GM18907 (cell line): ENCODE measurements at regions not wholly inside any gene's neighbourhood (a gene's known extent, or its start where the extent isn't known, plus 50 kb on each side); places are given as distances from the start of the nearest gene placed in this dataset.
"Not testable (repeated sequence)": the region's sequence is repeated elsewhere in the genome, so short reads cannot be mapped to it uniquely, and the experiment has no call there.

Experiments
- ATAC-seq: cut with Tn5 transposase; IDR thresholded peaks from one replicate; pipeline ENCODE4 v1.9.1; 2021; ENCODE audit warnings: mild to moderate bottlenecking, moderate library complexity; ENCODE audit not compliant: unreplicated experiment

DNA sequence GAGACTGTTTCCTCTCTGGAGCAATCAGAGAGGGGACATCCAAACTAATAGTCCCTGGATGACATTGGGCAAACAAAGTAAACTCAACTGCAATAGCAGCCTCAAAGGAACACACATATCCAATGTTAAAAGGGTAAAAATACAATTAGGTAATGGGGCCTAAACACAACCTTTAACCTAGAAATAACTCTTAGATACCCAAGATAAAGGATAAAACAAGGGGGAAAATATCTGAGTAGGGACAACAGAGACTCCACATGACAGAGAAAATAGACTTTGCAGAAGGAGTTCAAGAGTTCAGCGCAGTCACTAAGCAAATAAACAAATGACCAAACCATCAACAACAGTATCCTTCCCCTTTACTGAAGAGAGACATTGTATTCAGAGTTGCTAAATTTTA, 149.3 kb downstream of the FBXO4 start:
- no peak for ATAC-seq

DNA sequence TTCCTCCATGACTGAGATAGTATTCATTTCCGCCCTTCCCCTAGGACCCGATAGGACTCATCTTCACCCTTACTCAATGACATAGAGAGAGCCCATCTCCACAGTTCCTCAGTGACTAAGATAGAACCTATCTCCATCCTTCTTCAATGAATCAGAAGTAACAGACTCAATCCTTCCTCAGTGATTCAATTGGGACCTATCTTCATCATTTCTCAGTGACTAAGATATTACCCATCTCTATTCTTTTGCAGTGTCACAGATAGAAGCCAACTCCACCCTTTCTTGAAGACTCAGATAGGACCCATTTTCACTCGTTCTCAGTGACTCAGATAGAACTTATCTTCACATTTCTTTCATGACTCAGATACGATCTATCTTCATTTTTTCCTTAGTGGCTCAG, 164.6 kb downstream of the FBXO4 start:
- no peak for ATAC-seq

DNA sequence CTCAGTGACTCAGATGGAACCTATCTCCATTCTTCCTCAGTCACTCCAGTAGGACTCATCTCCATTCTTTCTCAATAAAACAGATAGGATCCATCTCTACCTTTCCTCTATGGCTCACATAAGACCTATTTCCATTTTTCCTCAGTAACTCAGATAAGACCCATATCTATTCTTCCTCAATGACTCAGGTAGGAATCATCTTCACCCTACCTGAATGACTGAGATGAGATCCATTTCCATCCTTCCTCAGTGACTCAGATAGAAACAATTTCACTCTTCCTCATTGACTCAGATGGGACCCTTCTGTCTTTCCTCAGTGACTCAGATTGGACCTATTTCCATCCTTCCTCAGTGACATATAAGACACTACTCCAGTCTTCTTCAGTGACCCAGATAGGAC, 165.1 kb downstream of the FBXO4 start:
- no peak for ATAC-seq

DNA sequence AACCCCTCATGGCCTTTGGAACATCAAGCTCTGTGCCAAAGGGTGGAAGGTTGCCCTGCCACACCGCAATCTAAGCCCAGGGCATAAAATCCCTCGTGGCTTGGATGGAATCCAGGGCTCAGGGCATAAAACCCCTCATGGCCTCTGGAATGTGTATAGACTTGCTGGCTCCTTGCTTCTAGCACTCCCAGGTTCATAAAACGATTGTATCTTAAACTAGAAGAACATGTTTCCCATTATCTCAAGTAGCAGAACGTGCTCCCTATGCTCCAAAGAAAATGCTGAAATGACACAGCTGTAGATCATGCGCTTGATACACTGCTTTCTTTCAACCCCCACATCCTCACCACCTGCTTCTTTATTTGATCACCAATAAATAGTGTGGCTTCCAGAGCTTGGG, 174.8 kb downstream of the FBXO4 start:
- not testable (repeated sequence) for ATAC-seq

DNA sequence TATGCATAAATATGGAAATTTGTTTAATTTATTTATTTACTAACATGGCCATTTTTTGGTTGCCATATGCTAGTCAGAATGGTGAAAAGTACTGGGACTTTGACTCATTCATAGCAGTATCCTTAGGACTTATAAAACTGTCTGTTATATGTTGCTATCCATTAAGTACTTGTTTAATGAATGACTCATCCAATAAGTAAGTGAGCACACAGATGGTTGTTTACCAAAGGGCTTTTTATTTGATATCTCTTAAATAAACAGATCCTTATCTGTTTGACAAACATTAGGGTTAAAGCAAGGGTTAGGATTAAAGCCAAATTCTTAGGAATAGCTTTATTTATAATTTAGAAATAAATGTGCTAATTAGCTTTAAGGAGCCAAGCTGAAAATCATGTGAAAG, 183.4 kb downstream of the FBXO4 start:
- ATAC-seq, result no peak

DNA sequence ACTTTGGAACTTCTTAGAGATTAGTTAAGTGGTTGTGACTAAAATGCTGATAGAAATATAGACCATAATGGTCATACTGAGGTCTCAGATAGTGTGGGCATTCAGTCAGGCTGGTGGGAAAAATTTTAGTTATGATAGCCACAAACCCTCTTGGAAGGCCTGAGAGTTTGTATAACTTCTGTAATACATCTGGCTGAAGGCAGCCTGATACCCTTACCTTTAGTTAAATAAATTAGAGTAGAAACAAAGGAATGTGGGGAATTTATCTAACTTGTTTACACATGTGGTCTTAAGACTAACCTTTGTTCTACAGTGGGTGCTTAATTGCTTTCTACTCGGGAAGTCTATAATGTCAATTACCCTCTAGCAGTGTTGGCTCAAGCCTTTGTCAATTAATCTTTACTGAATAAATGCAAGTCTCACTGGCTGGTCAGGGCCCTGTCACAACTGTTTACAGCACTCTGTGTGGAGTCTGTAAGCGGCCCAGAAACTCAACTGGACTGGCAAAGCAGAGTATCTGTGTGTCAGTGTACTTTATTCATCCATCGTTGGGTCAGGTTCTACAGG, 184.0 kb downstream of the FBXO4 start:
- ATAC-seq, result no peak

DNA sequence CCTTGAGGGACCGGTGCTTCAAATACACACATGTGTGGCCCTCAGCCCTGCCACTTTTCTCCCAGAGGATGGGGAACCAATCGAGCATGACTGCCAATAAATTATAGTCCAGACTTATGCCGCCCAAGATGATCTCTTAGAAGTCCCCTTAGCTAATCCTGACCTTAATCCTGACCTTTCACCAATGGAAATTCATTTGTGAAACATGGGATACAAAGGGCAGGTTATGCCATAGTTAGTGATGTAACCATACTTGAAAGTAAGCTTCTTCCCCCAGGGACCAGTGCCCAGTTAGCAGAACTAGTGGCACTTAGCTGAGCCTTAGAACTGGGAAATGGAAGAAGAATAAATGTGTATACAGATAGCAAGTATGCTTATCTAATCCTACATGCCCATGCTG, 190.6 kb downstream of the FBXO4 start:
- not testable (repeated sequence) for ATAC-seq

DNA sequence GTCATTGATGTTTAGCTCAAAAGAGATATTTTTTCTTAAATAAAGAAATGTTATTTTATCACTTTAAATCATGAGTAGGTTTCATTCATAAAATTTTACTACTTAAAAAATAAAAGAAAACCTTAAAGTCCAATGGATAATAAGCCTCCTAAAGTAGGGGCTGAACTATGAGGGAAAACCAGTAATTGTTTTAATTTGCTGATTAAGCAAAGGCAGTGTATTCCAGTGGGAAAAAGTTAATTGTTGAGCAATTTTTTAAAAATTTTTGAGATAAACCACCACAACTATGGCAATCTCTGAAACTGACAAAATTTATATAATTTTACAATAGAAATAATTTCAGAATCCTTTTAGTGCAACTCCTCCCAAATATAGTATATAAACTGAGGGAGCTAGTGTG, 195.0 kb downstream of the FBXO4 start:
- no peak for ATAC-seq

DNA sequence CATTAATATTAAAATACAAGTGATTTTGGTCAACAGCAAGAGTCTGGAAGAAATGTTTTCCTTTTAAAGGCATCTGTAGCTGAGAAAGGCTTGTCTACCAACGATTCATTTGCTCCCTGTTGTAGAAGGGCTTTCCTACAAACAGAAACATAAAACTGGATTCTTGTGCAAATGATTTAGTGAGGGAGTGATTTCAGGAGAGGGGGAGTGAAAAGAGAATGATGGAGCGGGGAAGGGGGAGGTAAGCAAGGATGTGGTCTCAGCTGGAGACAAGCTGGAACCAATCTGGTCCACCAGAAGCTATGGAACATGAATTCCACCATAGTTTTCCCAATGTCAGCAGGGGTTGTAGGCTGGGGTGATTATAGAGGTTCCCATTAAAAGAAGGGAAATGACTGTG, 196.3 kb downstream of the FBXO4 start:
- ATAC-seq, result no peak

DNA sequence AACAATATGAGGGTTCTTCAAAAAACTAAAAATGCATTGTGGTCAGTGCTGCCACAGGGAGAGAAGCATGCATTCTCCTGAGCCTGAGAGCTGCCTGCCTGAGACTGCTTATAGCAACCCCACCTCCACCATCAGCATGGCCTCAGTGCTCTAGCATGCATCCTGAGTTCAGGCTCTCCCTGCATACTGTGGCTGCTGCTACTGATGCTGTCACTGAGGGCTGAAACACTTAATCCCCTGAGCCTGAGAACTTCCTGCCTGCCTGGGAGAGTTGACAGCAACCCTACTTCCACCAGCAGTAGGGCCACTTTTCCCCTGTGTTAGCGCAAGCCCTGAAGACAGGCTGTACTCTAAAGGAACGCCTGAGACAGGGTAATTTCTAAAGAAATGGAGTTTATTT, 206.0 kb downstream of the FBXO4 start:
- no peak for ATAC-seq

DNA sequence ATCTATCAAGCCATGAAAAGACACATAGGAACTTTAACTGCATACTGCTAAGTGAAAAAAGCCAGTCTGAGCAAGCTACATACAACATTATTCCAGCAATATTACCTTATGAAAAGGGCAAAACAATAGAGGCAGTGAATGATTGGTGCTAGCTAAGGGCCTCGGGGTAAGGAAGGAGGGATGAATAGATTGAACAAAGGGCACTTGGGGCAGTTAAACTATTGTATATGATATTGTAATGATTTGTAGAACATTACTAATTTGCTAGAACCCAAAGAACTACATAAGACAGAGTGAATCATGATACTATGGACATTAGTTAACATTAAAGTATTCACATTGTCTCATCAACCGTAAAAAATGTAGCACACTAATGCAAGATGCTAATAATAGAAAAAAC, 218.3 kb downstream of the FBXO4 start:
- ATAC-seq, result no peak

DNA sequence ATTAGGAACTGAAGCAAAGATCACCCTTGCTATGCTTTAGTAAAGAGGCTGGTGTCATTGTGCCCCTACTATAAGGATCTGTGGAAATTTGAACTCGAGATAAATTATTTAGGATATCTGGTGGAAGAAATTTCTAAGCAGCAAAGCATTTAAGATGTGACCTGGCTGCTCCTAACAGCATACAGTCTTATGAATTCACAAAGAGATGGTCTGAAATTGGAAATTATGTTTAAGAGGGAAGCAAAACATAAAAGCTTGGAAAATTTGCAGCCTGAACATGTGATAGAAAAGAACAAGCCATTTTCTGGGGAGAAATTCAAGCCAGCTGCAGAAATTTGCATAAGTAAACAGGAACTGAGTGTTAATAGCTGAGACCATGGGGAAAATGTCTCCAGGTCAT, 223.7 kb downstream of the FBXO4 start:
- no peak for ATAC-seq

DNA sequence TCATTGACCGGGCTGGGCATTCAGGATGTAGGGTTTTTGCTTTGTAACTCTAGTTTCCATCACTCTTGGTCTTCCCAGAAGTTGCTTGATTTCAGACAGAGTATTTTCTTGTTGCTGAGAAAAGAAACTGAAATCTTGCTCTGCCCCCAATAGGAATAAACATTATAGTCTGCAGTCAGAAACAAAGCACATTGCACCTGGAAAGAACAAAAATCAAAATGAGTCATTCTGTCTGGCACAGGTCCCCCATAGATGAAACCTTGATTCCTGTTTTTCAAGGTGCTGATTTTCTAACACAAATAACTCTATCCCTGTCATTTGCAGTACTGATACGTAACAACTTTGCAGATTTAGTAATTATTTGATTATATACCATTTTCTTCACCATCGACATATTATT, 232.1 kb downstream of the FBXO4 start:
- no peak for ATAC-seq

DNA sequence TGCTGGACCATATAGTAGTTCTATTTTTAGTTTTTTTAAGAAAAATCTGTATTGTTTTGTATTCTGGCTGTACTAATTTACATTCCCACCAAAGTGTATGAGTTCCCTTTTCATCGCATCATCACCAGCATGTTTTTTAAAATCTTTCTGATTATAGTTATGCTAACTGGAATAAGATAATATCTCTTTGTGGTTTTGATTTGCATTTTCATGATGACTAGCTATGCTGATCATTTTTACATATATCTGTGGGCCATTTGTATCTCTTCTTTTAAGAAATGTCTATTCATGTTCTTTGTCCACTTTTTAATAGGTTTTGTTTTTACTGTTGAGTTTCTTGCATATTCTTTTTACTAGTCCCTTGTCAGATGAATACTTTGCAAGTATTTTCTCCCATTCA, 238.0 kb downstream of the FBXO4 start:
- no peak for ATAC-seq

DNA sequence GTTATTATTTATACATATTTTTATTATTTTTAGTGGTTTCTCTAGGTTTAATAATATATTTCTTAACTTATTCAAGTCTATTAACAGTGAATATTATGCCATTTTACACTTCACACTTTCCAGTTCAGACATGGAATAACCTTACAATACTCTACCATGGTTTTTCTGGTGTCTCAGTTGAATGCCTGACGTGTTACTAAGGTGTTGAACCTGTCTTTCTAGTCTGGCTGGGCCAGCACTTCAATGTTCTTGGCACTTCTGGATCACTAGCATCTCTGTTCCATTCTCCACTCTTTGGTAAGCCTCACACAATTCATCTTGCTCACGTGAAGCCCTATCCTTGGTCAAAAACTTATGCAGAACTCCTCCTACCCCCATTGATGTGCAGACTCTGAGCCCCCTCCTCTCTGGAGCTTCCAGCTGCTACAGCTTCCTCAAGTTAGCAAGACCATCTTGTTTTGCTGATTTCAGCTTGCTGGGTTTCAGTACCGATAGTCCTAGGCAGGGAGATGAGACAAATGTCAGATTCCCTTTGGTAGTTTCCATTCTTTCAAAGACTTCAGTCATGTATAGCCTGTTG, 243.1 kb downstream of the FBXO4 start:
- no peak for ATAC-seq

DNA sequence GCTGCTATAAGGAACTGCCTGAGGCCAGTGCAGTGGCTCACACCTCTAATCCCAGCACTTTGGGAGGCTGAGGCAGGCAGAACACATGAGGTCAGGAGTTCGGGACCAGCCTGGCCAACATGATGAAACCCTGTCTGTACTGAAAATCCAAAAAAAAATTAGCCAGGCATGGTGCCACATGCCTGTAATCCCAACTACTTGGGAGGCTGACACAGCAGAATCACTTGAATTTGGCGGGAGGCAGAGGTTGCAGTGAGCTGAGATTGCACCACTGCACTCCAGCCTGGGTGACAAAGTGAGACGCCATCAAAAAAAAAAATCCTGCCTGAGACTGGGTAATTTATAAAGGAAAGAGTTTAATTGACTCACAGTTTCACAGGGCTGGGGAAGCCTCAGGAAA, 247.1 kb upstream of the GHR start:
- not testable (repeated sequence) for ATAC-seq

DNA sequence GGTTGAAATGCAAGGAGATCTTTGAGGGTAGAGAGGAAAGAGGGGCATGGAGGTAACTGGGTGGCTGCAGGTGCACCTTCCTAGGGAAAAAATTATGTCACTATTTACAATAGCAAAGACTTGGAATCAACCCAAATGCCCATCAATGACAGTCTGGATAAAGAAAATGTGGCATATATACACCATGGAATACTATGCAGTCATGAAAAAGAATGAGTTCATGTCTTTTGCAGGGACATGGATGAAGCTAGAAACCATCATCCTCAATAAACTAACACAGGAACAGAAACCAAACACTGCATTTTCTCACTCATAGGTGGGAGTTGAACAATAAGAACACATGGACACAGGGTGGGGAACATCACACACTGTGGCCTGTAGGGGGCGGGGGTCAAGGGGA, 243.4 kb upstream of the GHR start:
- not testable (repeated sequence) for ATAC-seq

DNA sequence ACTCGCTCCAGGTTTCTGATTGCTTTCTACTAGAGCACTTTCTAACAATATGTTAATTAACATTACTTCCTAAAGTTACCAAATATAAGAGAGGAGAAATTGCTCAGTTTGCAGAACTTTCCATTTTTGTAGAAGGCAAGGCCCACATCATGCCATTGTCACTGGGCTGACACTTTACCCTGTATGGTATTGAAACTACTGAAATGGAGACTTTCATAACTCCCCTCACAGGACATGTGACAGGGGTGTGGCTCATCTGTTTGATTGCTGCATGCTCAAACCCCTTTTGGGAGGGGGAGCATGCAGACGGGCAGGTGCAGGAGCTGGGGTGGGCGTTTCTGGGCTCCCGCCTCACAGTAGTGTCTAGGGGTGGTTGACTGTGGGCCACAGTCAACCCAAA, 206.3 kb upstream of the GHR start:
- ATAC-seq, result no peak

DNA sequence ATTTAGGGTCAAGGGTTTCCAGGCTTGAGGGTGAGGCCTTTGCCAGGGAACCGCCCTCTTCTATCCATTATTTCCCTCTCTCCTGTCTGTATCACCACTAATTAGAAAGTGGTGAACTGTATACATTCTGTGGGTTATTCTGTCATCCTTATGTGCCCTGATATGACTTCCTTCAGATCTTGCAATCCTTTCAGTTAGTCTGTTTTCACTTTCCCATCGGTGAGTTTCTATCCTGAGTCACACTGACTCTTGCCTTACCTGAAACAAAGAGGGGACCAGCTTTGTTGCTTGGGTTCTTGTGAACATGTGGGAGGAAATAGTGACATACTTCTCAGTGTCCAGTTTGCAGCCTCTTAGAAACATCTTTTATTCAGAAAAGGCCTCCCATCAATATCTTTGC, 205.4 kb upstream of the GHR start:
- ATAC-seq, result no peak

DNA sequence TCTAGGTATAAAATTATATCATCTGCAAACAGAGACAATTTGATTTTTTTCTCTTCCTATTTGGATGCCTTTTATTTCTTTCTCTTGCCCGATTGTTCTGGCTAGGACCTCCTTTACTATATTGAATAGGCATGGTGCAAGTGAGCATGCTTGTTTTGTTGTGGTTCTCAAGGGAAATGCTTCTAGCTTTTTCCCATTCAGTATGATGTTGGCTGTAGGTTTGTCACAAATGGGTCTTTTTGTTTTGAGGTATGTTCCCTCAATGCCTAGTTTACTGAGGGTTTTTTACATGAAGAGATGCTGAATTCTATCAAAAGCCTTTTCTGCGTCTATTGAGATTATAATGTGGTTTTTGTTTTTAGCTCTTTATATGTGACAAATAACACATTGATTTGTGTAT, 198.2 kb upstream of the GHR start:
- no peak for ATAC-seq

DNA sequence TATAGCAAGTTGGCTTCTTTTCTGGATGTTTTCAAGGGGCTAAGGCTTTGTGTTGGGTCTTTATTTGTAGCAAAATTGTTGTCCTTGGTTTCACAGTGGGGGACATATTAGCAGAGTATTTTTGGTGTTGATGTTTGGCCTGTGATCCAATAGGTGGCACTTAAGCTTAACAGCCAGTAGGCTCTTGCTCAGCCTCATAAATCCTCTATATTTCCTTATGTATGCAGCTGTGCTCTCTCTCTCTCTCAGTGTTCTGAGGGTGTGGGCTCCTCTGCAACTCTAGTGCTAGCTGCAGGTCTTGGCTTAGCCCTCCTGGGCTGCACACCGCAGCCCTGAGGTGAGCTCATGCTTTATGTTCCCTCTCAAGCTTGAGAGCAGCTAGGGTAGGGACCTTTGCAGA, 195.0 kb upstream of the GHR start:
- no peak for ATAC-seq

DNA sequence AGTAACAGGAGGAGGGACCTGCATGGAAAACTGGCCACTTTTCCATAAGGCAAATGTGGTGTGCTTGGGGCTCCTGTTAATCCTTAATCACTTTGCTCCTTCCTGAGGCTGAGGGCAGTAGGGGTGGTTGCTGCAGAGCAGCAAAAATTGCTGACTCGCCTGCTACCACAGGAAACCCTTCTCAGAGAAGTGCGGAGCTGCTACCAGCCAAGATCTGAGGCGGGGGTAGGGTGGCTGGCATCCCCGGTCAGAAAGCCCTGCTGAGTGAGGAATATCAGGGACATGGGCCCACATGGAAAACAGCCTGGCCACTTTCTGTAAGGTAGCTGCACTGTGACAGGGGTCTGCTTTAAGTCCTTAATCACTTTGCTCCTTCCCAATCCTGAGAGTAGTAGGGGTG, 192.4 kb upstream of the GHR start:
- no peak for ATAC-seq

DNA sequence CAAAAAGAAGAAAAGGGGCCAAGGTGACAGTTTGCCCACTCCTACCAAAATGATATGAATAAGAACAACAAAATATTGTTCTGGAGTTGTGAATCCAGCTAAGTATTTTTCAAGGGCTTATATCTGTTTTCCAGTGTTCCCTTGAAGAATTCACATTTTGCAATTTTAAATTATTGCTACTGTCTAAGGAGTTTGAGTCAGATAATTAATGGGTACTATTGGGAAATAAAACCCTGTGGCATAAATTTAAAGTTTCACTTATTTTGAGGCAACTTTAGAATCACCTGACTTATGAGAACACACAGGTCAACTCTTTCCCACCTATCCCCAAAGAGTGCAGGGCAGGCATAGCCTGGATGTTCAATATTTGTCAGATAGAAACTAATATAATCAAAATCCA, 188.0 kb upstream of the GHR start:
- no peak for ATAC-seq
